Adrenal gland (tissue), 5 donors: ENCODE measurements at regions not wholly inside any gene's neighbourhood (a gene's known extent, or its start where the extent isn't known, plus 50 kb on each side); places are given as distances from the start of the nearest gene placed in this dataset.

Experiments
- POLR2A ChIP-seq, 2 donors: fragments of 450-650 bp; IDR thresholded peaks; one replicate each; pipeline ENCODE4 v1.6.1; 2017; ENCODE audit warnings: antibody characterized with exemption in 2 of 2, mild to moderate bottlenecking in 2 of 2, moderate library complexity in 1 of 2
- TF ChIP-seq, protein P1 (sequence below), 6 experiments: fragments of 450-650 bp in 4 of 6; fragments of 200-600 bp in 2 of 6; sonication (generic) in 1 of 6; IDR thresholded peaks; 1 replicate in 5 of 6; 2 replicates in 1 of 6; pipeline versions ENCODE4 v1.5.1 to v1.8.0; 2016 to 2021; ENCODE audit warnings: antibody characterized with exemption in 6 of 6, mild to moderate bottlenecking in 2 of 6, moderate library complexity in 1 of 6
- donor health status: DM: no; HTN: no; CAD: no.

DNA sequence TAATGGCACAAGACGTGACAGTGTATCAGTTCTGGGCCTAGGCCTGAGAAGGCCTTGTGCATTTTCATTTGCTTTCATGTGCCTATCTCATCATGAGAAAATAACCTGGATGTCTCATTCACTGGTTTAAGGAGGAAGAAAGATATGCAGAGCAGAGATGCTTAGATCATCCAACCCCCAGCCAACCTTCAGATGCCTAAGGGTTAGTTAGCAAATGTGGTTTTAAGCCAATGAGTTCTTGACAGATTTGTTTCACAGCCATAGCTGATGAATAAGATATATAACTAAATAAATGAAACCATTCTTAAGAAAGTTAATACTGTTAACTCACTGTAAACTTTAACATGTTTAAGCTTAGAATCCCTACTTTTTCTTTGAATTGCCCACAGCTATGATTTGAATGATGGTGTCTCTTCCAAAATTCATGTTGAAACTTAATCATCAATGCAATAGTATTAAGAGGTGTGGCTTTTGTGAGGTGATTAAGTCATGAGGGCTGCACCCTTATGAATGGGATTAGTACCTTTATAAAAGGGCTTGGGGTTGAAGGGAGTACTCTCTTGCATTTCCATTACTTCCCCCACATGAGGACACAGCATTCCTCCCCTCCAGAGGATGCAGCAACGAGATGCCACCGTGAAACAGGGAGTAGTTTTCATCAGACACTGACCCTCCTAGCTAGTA, 324.6 kb upstream of the TBC1D5 start:
- TF ChIP-seq, protein P1, sequence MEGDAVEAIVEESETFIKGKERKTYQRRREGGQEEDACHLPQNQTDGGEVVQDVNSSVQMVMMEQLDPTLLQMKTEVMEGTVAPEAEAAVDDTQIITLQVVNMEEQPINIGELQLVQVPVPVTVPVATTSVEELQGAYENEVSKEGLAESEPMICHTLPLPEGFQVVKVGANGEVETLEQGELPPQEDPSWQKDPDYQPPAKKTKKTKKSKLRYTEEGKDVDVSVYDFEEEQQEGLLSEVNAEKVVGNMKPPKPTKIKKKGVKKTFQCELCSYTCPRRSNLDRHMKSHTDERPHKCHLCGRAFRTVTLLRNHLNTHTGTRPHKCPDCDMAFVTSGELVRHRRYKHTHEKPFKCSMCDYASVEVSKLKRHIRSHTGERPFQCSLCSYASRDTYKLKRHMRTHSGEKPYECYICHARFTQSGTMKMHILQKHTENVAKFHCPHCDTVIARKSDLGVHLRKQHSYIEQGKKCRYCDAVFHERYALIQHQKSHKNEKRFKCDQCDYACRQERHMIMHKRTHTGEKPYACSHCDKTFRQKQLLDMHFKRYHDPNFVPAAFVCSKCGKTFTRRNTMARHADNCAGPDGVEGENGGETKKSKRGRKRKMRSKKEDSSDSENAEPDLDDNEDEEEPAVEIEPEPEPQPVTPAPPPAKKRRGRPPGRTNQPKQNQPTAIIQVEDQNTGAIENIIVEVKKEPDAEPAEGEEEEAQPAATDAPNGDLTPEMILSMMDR (IDR thresholded peaks at IDR 0.05): no peak
- TF ChIP-seq POLR2A (IDR thresholded peaks at IDR 0.05): no peak
